Hematopoietic multipotent progenitor cell treated with erythropoietin and hydrocortisone succinate and interleukin-3 and kit ligand, for 6 days (in vitro differentiated cells): ENCODE measurements at regions not wholly inside any gene's neighbourhood (a gene's known extent, or its start where the extent isn't known, plus 50 kb on each side); places are given as distances from the start of the nearest gene placed in this dataset.
"Not testable (repeated sequence)": the region's sequence is repeated elsewhere in the genome, so short reads cannot be mapped to it uniquely, and the experiment has no call there.

Experiments
- DNase-seq: peaks from one replicate; pipeline ENCODE4 v3.0.0-alpha.2; 2015

GRCh38 chr16:31581065-31581464, 53.4 kb downstream of the AHSP start:
- not testable (repeated sequence) for DNase-seq

- not testable (repeated sequence) for DNase-seq
Measured at GRCh38 chr16:31601737-31602384, 74.2 kb downstream of the AHSP start.

GRCh38 chr16:31618130-31618529, 90.4 kb downstream of the AHSP start:
- no peak for DNase-seq

- no peak for DNase-seq
Measured at GRCh38 chr16:31636433-31636832, 108.7 kb downstream of the AHSP start.

GRCh38 chr16:31641279-31641678, 113.6 kb downstream of the AHSP start:
- no peak for DNase-seq

GRCh38 chr16:31655674-31656073, 128.0 kb downstream of the AHSP start:
- DNase-seq: not testable (repeated sequence)

- no peak for DNase-seq
Measured at GRCh38 chr16:31664683-31665482, 137.2 kb downstream of the AHSP start.

- DNase-seq: no peak
Measured at GRCh38 chr16:31674686-31675085, 147.0 kb downstream of the AHSP start.

GRCh38 chr16:31676731-31677130, 149.0 kb downstream of the AHSP start:
- no peak for DNase-seq

- DNase-seq: no peak
Measured at GRCh38 chr16:31678649-31679325, 151.1 kb downstream of the AHSP start.

- DNase-seq: not testable (repeated sequence)
Measured at GRCh38 chr16:31689331-31689730, 161.6 kb downstream of the AHSP start.

GRCh38 chr16:31692338-31692737, 164.6 kb downstream of the AHSP start:
- DNase-seq: not testable (repeated sequence)

- no peak for DNase-seq
Measured at GRCh38 chr16:31693733-31694132, 166.0 kb downstream of the AHSP start.

GRCh38 chr16:31694461-31694860, 166.8 kb downstream of the AHSP start:
- no peak for DNase-seq

GRCh38 chr16:31695667-31696066, 168.0 kb downstream of the AHSP start:
- peak; percentile 52 for DNase-seq

GRCh38 chr16:31696968-31697743, 169.5 kb downstream of the AHSP start:
- DNase-seq: peak; percentile 74

GRCh38 chr16:31697744-31698125, 170.0 kb downstream of the AHSP start:
- no peak for DNase-seq

GRCh38 chr16:31698901-31699300, 171.2 kb downstream of the AHSP start:
- DNase-seq: no peak

- no peak for DNase-seq
Measured at GRCh38 chr16:31699601-31700000, 171.9 kb downstream of the AHSP start.

GRCh38 chr16:31700200-31700529, 172.5 kb downstream of the AHSP start:
- DNase-seq: no peak

GRCh38 chr16:31700530-31701388, 172.8 kb upstream of the ZNF267 start:
- peak; percentile 94 for DNase-seq

- no peak for DNase-seq
Measured at GRCh38 chr16:31701734-31702133, 171.9 kb upstream of the ZNF267 start.
